MM.1S (cell line): ENCODE measurements at regions not wholly inside any gene's neighbourhood (a gene's known extent, or its start where the extent isn't known, plus 50 kb on each side); places are given as distances from the start of the nearest gene placed in this dataset.

ENCODE experiments used
- CTCF ChIP-seq: fragments of 300-600 bp; sonication (generic); IDR thresholded peaks from 2 replicates; pipeline ENCODE4 v1.5.1; 2016; ENCODE audit warnings: antibody characterized with exemption, low read length, mixed read lengths
- EZH2 ChIP-seq: fragments of 300-600 bp; sonication (generic); optimal IDR thresholded peaks from 2 replicates; pipeline ENCODE3; 2017; ENCODE audit warnings: low read depth, mild to moderate bottlenecking, antibody characterized with exemption, low read length, mixed read lengths
- EZH2phosphoT487 ChIP-seq: fragments of 300-600 bp; sonication (generic); IDR thresholded peaks from 2 replicates; pipeline ENCODE4 v1.6.1; 2018; ENCODE audit warnings: antibody characterized with exemption, low read length

- TF ChIP-seq CTCF (no peak), EZH2 (no peak), EZH2phosphoT487 (no peak)
Observed at GRCh38 chr6:122143813-122144601, 255.4 kb upstream of the HSF2 start.
